Liver (tissue), 3 donors: ENCODE measurements at regions not wholly inside any gene's neighbourhood (a gene's known extent, or its start where the extent isn't known, plus 50 kb on each side); places are given as distances from the start of the nearest gene placed in this dataset.

Source experiments
- EGR1 ChIP-seq, 2 donors: IDR thresholded peaks; 2 replicates each; pipeline ENCODE4 v1.6.1; 2016 to 2018; ENCODE audit warnings: antibody characterized with exemption in 2 of 2, low read depth in 2 of 2
- FOXA1 ChIP-seq: IDR thresholded peaks from 2 replicates; pipeline ENCODE4 v1.6.1; 2016; ENCODE audit warnings: antibody characterized with exemption
- GABPA ChIP-seq, 2 donors: IDR thresholded peaks in 1 of 2; conservative IDR thresholded peaks in 1 of 2; 2 replicates each; pipeline ENCODE4 v1.6.1; 2016; ENCODE audit warnings: antibody characterized with exemption in 2 of 2, mild to moderate bottlenecking in 1 of 2, moderate library complexity in 1 of 2
- HNF4G ChIP-seq: IDR thresholded peaks from 2 replicates; pipeline ENCODE4 v1.6.1; 2016; ENCODE audit warnings: antibody characterized with exemption
- JUND ChIP-seq, 2 donors: IDR thresholded peaks; 2 replicates each; pipeline ENCODE4 v1.6.1; 2016; ENCODE audit warnings: antibody characterized with exemption in 2 of 2
- RAD21 ChIP-seq, 2 donors: IDR thresholded peaks; 2 replicates each; pipeline ENCODE4 v1.6.1; 2016; ENCODE audit warnings: antibody characterized with exemption in 2 of 2, mild to moderate bottlenecking in 2 of 2
- SP1 ChIP-seq: IDR thresholded peaks from 2 replicates; pipeline ENCODE4 v1.6.1; 2018; ENCODE audit warnings: antibody characterized with exemption, mild to moderate bottlenecking
- TAF1 ChIP-seq: conservative IDR thresholded peaks from 2 replicates; pipeline ENCODE4 v1.6.1; 2016; ENCODE audit warnings: antibody characterized with exemption, mild to moderate bottlenecking
- YY1 ChIP-seq: IDR thresholded peaks from 2 replicates; pipeline ENCODE4 v1.6.1; 2016; ENCODE audit warnings: antibody characterized with exemption, mild to moderate bottlenecking
- TF ChIP-seq, protein P1 (sequence below): IDR thresholded peaks from 2 replicates; pipeline ENCODE4 v1.6.1; 2016; ENCODE audit warnings: antibody characterized with exemption
- TF ChIP-seq, protein P2 (sequence below): fragments of 150-350 bp; IDR thresholded peaks from 2 replicates; pipeline ENCODE4 v1.5.1; 2017; ENCODE audit warnings: improper control_type of control experiment, low read depth, low read length; ENCODE audit not compliant: missing input control
- TF ChIP-seq, protein P3 (sequence below): IDR thresholded peaks from 2 replicates; pipeline ENCODE4 v1.6.1; 2016; ENCODE audit warnings: antibody characterized with exemption
- TF ChIP-seq, protein P4 (sequence below): IDR thresholded peaks from 2 replicates; pipeline ENCODE4 v1.6.1; 2016; ENCODE audit warnings: antibody characterized with exemption, mild to moderate bottlenecking
- TF ChIP-seq, protein P5 (sequence below): IDR thresholded peaks from 2 replicates; pipeline ENCODE4 v1.6.1; 2016; ENCODE audit warnings: antibody characterized with exemption
- donor health status: healthy.
- donor health status: healthy.

DNA sequence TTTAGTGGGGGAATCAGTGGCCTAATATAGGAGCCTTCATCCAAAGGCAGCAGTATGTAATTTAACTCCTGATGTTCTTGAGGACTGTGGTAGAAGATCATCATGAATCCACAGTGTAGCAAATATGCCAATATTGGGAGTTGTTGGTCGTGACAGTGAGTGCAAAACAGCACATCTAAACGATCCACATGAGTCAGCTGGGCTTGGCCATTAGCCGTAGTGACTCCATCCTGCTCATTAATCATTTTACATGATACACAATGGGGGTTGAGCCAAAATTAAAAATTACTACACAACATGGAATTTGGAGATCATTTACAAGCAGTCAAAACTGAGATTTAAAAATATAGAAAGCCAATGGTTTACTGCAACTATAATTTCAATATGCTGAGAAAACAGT lies 653.9 kb upstream of the CAMK1G start:
- TF ChIP-seq, protein P1, sequence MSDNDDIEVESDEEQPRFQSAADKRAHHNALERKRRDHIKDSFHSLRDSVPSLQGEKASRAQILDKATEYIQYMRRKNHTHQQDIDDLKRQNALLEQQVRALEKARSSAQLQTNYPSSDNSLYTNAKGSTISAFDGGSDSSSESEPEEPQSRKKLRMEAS, result no peak
- TF ChIP-seq SP1, result no peak
- TF ChIP-seq, protein P2, sequence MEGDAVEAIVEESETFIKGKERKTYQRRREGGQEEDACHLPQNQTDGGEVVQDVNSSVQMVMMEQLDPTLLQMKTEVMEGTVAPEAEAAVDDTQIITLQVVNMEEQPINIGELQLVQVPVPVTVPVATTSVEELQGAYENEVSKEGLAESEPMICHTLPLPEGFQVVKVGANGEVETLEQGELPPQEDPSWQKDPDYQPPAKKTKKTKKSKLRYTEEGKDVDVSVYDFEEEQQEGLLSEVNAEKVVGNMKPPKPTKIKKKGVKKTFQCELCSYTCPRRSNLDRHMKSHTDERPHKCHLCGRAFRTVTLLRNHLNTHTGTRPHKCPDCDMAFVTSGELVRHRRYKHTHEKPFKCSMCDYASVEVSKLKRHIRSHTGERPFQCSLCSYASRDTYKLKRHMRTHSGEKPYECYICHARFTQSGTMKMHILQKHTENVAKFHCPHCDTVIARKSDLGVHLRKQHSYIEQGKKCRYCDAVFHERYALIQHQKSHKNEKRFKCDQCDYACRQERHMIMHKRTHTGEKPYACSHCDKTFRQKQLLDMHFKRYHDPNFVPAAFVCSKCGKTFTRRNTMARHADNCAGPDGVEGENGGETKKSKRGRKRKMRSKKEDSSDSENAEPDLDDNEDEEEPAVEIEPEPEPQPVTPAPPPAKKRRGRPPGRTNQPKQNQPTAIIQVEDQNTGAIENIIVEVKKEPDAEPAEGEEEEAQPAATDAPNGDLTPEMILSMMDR, result no peak
- no peak for TF ChIP-seq EGR1 (IDR thresholded peaks at IDR 0.05; ENCODE audit: low read depth in 2 of 2)
- TF ChIP-seq TAF1, result no peak
- no peak for TF ChIP-seq YY1
- no peak for TF ChIP-seq RAD21 (IDR thresholded peaks at IDR 0.05)
- TF ChIP-seq, protein P3, sequence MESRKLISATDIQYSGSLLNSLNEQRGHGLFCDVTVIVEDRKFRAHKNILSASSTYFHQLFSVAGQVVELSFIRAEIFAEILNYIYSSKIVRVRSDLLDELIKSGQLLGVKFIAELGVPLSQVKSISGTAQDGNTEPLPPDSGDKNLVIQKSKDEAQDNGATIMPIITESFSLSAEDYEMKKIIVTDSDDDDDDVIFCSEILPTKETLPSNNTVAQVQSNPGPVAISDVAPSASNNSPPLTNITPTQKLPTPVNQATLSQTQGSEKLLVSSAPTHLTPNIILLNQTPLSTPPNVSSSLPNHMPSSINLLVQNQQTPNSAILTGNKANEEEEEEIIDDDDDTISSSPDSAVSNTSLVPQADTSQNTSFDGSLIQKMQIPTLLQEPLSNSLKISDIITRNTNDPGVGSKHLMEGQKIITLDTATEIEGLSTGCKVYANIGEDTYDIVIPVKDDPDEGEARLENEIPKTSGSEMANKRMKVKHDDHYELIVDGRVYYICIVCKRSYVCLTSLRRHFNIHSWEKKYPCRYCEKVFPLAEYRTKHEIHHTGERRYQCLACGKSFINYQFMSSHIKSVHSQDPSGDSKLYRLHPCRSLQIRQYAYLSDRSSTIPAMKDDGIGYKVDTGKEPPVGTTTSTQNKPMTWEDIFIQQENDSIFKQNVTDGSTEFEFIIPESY, result no peak
- TF ChIP-seq GABPA (IDR thresholded peaks at IDR 0.05 in 1 of 2, conservative IDR thresholded peaks at IDR 0.05 in 1 of 2), result no peak
- TF ChIP-seq, protein P4, sequence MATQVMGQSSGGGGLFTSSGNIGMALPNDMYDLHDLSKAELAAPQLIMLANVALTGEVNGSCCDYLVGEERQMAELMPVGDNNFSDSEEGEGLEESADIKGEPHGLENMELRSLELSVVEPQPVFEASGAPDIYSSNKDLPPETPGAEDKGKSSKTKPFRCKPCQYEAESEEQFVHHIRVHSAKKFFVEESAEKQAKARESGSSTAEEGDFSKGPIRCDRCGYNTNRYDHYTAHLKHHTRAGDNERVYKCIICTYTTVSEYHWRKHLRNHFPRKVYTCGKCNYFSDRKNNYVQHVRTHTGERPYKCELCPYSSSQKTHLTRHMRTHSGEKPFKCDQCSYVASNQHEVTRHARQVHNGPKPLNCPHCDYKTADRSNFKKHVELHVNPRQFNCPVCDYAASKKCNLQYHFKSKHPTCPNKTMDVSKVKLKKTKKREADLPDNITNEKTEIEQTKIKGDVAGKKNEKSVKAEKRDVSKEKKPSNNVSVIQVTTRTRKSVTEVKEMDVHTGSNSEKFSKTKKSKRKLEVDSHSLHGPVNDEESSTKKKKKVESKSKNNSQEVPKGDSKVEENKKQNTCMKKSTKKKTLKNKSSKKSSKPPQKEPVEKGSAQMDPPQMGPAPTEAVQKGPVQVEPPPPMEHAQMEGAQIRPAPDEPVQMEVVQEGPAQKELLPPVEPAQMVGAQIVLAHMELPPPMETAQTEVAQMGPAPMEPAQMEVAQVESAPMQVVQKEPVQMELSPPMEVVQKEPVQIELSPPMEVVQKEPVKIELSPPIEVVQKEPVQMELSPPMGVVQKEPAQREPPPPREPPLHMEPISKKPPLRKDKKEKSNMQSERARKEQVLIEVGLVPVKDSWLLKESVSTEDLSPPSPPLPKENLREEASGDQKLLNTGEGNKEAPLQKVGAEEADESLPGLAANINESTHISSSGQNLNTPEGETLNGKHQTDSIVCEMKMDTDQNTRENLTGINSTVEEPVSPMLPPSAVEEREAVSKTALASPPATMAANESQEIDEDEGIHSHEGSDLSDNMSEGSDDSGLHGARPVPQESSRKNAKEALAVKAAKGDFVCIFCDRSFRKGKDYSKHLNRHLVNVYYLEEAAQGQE, result no peak
- TF ChIP-seq, protein P5, sequence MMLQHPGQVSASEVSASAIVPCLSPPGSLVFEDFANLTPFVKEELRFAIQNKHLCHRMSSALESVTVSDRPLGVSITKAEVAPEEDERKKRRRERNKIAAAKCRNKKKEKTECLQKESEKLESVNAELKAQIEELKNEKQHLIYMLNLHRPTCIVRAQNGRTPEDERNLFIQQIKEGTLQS, result no peak
- no peak for TF ChIP-seq FOXA1
- no peak for TF ChIP-seq JUND (IDR thresholded peaks at IDR 0.05)
- TF ChIP-seq HNF4G, result no peak
